Stimulated activated CD4-positive, alpha-beta T cell treated with anti-CD3 and anti-CD28 coated beads, Interleukin-2, amount 100 ng/mL, for 48 hours (primary cell): ENCODE measurements at regions not wholly inside any gene's neighbourhood (a gene's known extent, or its start where the extent isn't known, plus 50 kb on each side); places are given as distances from the start of the nearest gene placed in this dataset.
"Not testable (repeated sequence)": the region's sequence is repeated elsewhere in the genome, so short reads cannot be mapped to it uniquely, and the experiment has no call there.

Source experiments
- DNase-seq, 2 donors: peaks; one replicate each; pipeline ENCODE4 v3.0.0-alpha.2; 2020

DNA sequence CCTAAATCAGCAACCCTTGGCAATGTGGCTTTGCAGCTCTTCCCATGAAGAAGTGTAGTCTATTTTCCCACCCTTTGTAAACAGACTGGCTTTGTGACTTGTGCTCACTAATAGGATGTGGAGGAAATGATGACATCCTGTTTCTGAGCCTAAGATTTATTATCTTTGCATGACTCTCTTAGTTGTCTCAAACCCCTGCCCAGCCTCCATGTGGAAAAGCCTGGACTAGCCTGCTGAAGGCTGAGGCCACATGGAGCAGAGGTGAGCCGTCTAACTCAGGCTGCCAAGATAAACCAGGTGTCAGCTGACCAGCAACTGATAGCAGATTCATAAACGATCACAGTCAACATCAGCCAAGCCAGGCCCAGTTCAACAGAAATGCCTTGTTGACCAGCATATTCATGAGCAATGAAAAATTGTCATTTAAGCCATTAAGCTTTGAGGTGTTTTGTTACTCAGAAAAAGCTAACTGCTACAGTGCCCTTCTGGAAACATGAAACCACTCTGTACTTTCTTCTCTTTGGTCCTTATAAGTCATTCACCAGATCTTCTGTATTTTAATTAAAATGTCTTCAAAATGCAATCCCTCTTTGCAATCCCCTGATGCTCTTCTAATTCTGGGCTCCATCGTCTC is 586.3 kb upstream of the ANKRD30A start:
- no peak for DNase-seq

GRCh38 chr10:36534471-36535002 is 590.9 kb upstream of the ANKRD30A start:
- no peak for DNase-seq

DNA sequence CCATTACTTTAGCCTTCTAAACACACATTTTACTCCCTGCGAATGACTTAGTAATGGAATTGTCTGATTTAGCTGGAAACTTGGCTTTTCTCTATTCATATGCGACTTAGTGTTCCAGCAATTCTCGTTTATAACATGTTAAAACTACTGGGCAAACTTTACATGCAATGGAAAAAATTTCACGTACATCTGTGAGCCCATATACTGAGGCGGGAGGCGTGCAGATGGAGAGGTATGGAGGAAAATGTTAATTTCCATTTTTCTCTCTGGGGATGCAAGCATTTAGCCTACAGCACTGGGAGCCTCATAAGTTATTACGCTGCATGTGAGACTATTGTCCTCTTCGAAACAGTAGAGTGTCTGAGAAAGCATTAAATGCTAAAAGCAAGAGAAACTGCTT is 591.5 kb upstream of the ANKRD30A start:
- DNase-seq = no peak

- no peak for DNase-seq
Measured at GRCh38 chr10:36533316-36533715, 592.1 kb upstream of the ANKRD30A start.

DNA sequence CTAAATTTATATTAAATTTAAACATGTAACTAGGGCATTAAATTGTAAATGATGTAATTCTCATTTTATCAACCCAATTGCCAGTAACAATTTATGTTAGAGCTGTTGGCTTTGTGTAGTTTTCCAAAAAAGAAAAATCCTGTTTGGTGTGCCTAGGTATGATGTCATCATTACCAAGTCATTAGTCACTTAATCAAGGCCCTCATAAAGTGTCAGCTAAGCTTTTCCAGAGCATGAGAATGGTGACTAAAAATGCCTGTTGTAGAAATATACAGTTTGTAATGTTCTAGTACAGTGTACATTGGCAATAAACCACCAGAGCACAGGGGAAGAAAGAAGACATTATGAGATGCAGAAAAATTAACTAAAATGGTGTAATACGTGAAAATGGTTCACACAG is 593.8 kb upstream of the ANKRD30A start:
- DNase-seq = no peak

DNA sequence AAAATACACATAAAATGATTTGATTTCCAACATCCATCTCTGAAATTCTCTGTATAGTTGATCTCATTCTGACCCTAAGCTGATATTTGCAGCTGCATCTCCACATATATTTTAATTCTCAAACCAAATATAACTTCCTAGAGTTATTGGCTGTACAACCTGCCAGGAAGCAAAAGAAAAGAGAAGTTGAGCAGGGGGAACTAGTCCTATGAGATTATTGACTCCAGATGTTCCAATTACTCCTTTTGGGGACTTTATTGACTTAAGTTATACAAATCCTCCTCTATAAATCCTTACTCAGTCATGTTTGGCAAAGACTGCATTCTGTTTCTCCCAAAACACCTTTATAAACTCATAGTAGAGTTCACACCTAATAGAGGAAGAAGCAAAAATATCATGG is 599.4 kb upstream of the ANKRD30A start:
- DNase-seq = no peak

DNA sequence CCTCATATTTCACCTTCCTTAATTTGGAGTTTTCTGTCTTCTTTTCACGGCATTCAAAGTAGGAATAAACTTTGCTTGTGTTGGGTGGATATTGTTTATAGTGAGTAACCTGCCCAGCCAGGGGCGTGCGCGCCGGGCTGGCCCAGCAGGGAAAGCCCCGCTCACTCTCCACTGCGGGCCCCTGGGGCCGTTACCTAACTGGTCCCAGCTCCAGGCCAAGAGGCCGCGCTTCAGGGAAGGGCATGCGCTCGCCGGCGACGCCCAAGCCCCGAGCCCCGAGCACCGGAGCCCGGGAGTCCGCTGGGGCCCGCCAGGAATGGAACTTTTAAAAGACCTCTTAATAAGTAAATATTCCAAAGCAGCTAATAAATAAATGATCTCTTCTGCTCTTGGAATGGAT is 601.3 kb upstream of the ANKRD30A start:
- DNase-seq = not testable (repeated sequence)

- DNase-seq = no peak
Measured at GRCh38 chr10:36519909-36520308, 605.5 kb upstream of the ANKRD30A start.

GRCh38 chr10:36516281-36516680 is 609.1 kb upstream of the ANKRD30A start:
- DNase-seq = no peak

DNA sequence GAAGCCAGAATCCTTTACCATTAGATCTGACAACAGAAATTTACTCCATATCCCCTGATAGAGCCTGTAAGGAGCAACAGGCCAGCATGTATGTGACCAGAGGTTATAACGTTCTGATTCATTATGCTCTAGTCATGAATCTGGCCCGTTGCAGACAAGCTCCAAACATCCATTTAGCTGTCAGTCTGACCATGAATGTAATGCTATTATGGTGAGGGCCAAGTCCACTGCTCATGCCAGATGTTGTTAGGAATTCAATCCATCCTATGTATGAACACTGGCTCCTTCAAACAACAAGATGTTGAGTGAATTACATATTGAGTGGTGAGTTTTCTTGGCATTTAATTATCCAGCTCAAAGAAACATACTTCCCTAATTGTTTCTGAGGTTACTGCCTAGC is 610.1 kb upstream of the ANKRD30A start:
- no peak for DNase-seq

DNA sequence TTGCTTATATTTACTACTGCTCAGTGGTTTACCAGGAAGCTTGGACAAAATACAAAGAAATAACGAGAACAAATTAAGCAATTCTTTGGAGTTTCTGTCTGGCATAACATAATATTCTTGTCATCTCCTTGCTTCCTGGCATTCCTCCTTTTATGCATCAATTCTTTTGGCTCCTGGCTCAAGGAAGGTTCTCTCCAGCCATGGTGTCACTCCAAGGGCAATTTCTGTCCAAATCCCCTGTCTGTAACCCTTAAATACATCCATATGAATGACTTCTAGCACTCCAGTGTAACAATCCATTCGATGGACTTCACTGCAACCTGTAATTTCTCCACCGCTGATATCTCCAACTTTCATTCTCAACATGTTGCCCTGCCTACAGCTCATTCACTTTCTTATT is 617.7 kb upstream of the ANKRD30A start:
- no peak for DNase-seq

GRCh38 chr10:36506697-36507496 is 618.5 kb upstream of the ANKRD30A start:
- DNase-seq = no peak

- no peak for DNase-seq
Measured at GRCh38 chr10:36506261-36506660, 619.1 kb upstream of the ANKRD30A start.

DNA sequence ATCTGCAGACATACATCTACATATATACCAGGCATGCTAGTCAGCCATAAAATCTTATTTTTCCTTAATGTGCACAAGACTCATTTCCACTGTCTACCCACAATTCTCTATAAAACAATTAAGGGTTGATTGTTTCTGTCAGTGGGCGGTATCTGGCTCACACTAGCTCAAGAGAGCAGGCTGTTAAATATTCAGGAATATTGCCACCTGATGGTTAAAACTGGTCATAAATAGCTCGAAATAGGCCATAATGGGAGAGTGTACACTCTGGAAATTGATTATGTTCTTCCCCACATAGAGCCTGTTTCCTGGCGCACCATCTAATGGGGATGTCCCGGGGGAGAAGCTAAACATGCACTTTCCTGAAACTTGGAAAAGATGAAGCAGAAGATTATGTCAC is 620.6 kb upstream of the ANKRD30A start:
- no peak for DNase-seq

GRCh38 chr10:36500266-36500665 is 625.1 kb upstream of the ANKRD30A start:
- DNase-seq = no peak

DNA sequence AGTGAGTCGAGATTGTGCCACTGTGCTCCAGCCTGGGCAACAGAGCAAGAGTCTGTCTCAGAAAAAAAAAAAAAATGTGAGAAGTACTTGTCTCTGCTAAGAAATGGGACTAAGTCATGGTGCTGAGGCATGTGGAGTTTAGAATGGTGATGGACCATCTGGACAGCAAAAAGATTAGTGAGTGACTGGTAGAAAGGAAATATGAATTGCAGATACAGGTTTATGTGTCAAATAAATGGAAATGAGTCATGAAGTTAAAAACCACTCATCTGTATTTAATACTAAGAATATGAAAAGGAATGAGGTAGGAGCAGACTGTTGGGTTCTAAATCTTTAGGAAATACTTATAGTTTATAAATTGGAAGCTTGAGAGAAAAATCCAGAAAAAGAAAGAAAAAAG is 625.7 kb upstream of the ANKRD30A start:
- DNase-seq = no peak

DNA sequence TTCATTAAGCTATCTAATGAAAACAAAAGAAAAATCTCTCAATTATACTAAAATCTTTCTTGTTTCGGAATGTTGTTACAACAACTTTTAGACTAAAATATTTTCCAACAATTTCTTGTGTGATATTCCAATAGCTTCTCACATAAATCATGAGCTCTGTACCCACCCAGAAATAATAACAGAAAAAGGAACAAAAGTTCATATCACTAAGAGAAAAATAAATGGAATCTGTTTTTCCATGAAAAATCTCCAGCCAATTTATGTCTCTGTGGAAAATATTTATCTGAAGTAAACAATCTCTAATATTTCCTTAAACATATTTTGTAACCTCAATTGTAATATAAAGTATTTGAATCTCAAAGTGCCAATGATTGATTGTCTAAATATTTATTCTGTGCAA is 628.6 kb upstream of the ANKRD30A start:
- DNase-seq = no peak

DNA sequence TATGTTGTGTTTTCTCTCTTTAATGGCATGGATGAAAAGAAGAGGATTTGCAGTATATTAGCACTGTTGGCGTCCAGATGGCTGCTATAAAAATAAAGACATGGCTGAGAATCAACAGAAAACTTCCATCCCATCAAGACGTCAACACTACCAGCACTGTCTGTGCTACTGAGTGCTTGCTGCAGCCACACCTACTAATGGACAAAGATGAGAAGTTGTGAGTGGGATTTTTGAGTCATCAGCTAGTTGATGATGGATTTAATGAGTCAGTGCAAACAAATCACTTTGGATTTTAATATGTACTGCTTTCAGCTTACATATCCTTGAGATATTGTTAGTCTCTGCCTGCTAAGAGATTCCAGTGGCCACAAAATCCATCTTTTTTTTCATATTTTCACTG is 631.0 kb upstream of the ANKRD30A start:
- DNase-seq = no peak

DNA sequence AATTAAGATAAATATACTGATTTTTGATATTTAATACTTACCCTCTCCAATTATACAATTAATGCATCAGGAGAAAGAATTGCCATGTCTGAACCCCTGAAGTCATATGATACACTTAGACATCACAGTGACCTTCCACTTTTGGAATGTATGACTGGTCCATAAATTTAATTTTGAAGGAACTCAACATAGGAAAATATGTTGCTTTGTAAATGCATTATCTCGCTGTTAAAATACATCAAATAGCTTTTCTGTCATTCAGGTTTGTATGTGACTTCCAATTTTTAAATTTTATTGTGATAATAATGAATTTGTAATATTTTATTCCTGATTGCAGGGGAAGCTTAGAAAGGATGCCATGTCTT is 631.9 kb upstream of the ANKRD30A start:
- no peak for DNase-seq

DNA sequence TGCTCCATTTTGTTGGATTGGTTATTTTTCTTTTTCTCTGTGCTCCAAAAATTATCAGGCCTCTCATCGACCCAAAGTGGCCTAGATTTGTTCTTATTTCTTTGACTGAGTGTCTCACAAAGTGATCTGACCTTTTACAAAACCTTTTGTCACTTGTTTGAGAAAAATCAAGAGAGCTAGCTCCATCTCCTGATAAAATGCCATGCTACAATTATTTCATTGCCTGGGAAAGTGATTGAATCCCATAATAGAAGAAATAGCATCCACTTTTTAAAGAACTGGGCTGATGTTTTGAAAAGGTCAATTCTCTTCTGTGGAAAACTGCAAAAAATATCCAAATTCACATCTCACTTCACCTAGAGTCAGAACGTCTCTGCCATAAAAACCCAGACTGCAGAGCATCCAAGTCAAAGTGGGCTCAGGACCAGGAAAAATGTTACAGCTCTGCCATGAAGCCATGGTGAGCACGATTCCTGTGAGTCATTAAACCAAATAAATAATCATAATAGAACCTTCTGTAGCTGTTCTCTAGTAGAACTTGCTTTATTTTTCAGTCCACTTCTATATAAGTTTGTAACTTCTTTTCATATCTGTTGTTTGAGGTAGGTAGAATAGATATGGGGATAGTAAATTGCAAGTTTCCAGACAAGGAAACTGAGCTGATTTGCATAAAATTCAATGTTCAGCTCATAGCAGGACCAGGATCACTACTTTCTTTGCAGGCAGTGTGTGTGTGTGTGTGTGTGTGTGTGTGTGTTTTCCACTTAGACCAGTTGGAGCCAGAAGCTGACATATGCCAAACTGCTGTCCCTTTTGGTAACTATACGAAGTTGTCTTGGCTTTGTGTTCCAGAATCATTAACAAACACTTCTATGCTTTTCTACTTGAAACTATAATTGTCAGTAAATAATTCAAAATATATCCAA is 632.5 kb upstream of the ANKRD30A start:
- DNase-seq = no peak

GRCh38 chr10:36491926-36492325 is 633.5 kb upstream of the ANKRD30A start:
- DNase-seq = no peak

GRCh38 chr10:36489611-36490228 is 635.7 kb upstream of the ANKRD30A start:
- DNase-seq = no peak

DNA sequence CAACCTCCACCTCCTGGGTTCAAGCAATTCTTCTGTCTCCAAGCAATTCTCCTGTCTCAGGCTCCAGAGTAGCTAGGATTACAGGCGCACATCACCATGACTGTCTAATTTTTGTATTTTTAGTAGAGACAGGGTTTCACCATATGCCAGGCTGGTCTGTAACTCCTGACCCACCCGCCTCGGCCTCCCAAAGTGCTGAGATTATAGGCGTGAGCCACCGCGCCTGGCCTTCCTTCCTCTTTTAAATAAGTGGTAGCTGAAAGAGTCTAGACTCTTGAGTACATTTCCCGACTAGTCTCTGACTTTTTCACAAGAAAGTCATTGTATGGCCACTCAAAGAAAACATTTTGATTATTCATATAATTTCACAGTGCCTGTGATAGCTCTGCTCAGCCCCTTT is 636.2 kb upstream of the ANKRD30A start:
- no peak for DNase-seq
